SK-N-SH treated with all-trans-retinoic acid at 6 μM for 48 hours (cell line): ENCODE measurements at regions not wholly inside any gene's neighbourhood (a gene's known extent, or its start where the extent isn't known, plus 50 kb on each side); places are given as distances from the start of the nearest gene placed in this dataset.

Experiments
- ATAC-seq: fragments of 200-7000 bp; cut with Tn5 transposase; 3 replicates; pipeline ENCODE4 v1.9.1; 2020; ENCODE audit warnings: mild to moderate bottlenecking, moderate library complexity
- ARNTL ChIP-seq: fragments of 450-650 bp; formaldehyde crosslinking; IDR thresholded peaks from 2 replicates; pipeline ENCODE4 v1.5.0; 2020; ENCODE audit warnings: low read depth, mild to moderate bottlenecking, moderate library complexity, borderline replicate concordance
- BACH2 ChIP-seq: fragments of 250-450 bp; sonication (Bioruptor Pico); IDR thresholded peaks from 2 replicates; pipeline ENCODE4 v1.9.0; 2021; ENCODE audit warnings: mild to moderate bottlenecking, borderline replicate concordance
- ESRRG ChIP-seq: fragments of 250-450 bp; sonication (Bioruptor Pico); IDR thresholded peaks from 2 replicates; pipeline ENCODE4 v1.6.1; 2021; ENCODE audit warnings: mild to moderate bottlenecking
- GLIS3 ChIP-seq: fragments of 250-450 bp; sonication (Bioruptor Pico); IDR thresholded peaks from 2 replicates; pipeline ENCODE4 v1.5.0; 2020; ENCODE audit warnings: mild to moderate bottlenecking, moderate library complexity
- ISL1 ChIP-seq: fragments of 250-450 bp; sonication (Bioruptor Pico); IDR thresholded peaks from 2 replicates; pipeline ENCODE4 v2.1.2; 2022; ENCODE audit warnings: mild to moderate bottlenecking, moderate library complexity
- OSR1 ChIP-seq: fragments of 250-450 bp; sonication (Bioruptor Pico); IDR thresholded peaks from 2 replicates; pipeline ENCODE4 v1.8.0; 2022; ENCODE audit warnings: moderate library complexity, mild to moderate bottlenecking, inconsistent platforms
- TCF4 ChIP-seq: fragments of 250-450 bp; sonication (Bioruptor Pico); IDR thresholded peaks from 2 replicates; pipeline ENCODE4 v1.8.0; 2021; ENCODE audit warnings: mild to moderate bottlenecking, moderate library complexity, borderline replicate concordance
- TOX ChIP-seq: fragments of 250-450 bp; sonication (Bioruptor Pico); IDR thresholded peaks from 2 replicates; pipeline ENCODE4 v1.8.0; 2021; ENCODE audit warnings: mild to moderate bottlenecking, moderate library complexity, borderline replicate concordance
- ZC3H10 ChIP-seq: fragments of 250-450 bp; sonication (Bioruptor Pico); IDR thresholded peaks from 2 replicates; pipeline ENCODE4 v1.5.1; 2021; ENCODE audit warnings: mild to moderate bottlenecking, moderate library complexity
- ZFP3 ChIP-seq: fragments of 250-450 bp; sonication (Bioruptor Pico); IDR thresholded peaks from 2 replicates; pipeline ENCODE4 v1.5.0; 2020; ENCODE audit warnings: mild to moderate bottlenecking, moderate library complexity
- ZNF565 ChIP-seq: fragments of 450-650 bp; formaldehyde crosslinking; conservative IDR thresholded peaks from 2 replicates; pipeline ENCODE4 v1.5.0; 2020; ENCODE audit warnings: low read depth, mild to moderate bottlenecking, moderate library complexity
- ZNF70 ChIP-seq: fragments of 450-650 bp; formaldehyde crosslinking; IDR thresholded peaks from 2 replicates; pipeline ENCODE4 v1.5.0; 2020; ENCODE audit warnings: mild to moderate bottlenecking, moderate library complexity
- ZNF8 ChIP-seq: fragments of 450-650 bp; formaldehyde crosslinking; IDR thresholded peaks from 2 replicates; pipeline ENCODE4 v1.5.0; 2020; ENCODE audit warnings: mild to moderate bottlenecking, moderate library complexity
- TF ChIP-seq, protein P1 (sequence below): fragments of 250-450 bp; sonication (Bioruptor Pico); IDR thresholded peaks from 2 replicates; pipeline ENCODE4 v1.8.0; 2020; ENCODE audit warnings: mild to moderate bottlenecking, moderate library complexity, borderline replicate concordance
- TF ChIP-seq, protein P2 (sequence below): fragments of 250-450 bp; sonication (Bioruptor Pico); IDR thresholded peaks from 2 replicates; pipeline ENCODE4 v1.5.1; 2021; ENCODE audit warnings: mild to moderate bottlenecking, moderate library complexity
- TF ChIP-seq, protein P3 (sequence below): fragments of 250-450 bp; sonication (Bioruptor Pico); IDR thresholded peaks from 2 replicates; pipeline ENCODE4 v1.8.0; 2021; ENCODE audit warnings: low read depth, mild to moderate bottlenecking, moderate library complexity, borderline replicate concordance
- TF ChIP-seq, protein P4 (sequence below): fragments of 250-450 bp; sonication (Bioruptor Pico); IDR thresholded peaks from 2 replicates; pipeline ENCODE4 v1.5.1; 2020; ENCODE audit warnings: low read depth, mild to moderate bottlenecking, moderate library complexity

DNA sequence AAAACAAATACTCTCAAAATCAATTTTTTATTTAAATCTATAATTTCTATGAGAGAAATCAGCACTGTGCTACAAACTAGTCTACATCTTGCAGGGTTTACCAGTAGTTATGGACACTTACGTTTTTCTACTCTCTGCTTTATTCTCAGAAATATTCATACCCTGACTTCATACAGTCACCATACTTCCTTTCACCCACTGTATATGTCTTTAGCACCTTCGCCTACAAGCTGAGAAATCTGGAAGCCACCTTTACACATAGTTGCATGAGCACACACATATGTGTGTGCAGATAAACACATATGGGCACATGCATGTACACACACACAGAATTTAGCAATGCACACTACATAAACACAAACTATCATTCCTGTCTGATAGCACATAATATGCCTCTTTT is 177.0 kb downstream of the ST8SIA4 start (continued):
- TF ChIP-seq, protein P1, sequence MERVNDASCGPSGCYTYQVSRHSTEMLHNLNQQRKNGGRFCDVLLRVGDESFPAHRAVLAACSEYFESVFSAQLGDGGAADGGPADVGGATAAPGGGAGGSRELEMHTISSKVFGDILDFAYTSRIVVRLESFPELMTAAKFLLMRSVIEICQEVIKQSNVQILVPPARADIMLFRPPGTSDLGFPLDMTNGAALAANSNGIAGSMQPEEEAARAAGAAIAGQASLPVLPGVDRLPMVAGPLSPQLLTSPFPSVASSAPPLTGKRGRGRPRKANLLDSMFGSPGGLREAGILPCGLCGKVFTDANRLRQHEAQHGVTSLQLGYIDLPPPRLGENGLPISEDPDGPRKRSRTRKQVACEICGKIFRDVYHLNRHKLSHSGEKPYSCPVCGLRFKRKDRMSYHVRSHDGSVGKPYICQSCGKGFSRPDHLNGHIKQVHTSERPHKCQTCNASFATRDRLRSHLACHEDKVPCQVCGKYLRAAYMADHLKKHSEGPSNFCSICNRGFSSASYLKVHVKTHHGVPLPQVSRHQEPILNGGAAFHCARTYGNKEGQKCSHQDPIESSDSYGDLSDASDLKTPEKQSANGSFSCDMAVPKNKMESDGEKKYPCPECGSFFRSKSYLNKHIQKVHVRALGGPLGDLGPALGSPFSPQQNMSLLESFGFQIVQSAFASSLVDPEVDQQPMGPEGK, result no peak

DNA sequence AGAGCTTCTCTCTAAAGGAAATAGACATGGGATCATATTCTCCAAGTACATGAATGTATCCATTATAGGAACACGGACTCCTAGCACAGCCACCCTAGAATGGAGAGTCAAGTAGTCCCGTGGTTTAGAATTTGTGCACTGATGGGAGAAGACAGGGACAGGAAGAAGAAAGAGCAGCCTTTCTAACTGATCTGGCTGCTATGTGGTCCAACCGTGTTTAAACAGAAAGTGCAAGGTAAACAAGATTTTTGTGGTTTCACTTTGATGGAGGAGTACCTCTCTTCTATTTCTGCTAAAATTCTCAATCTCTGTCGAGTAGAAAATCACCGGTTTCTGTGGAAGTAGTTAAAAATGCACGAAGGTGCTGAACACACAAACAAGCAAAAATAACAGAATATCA is 171.3 kb downstream of the ST8SIA4 start:
- ATAC-seq, result peak; percentile 55; the same call in 2 of the 3 replicates
- TF ChIP-seq ZNF565 (CRISPR knock-in tag) (no peak), ZFP3 (CRISPR knock-in tag) (no peak), ZNF70 (no peak)
- TF ChIP-seq, protein P2, sequence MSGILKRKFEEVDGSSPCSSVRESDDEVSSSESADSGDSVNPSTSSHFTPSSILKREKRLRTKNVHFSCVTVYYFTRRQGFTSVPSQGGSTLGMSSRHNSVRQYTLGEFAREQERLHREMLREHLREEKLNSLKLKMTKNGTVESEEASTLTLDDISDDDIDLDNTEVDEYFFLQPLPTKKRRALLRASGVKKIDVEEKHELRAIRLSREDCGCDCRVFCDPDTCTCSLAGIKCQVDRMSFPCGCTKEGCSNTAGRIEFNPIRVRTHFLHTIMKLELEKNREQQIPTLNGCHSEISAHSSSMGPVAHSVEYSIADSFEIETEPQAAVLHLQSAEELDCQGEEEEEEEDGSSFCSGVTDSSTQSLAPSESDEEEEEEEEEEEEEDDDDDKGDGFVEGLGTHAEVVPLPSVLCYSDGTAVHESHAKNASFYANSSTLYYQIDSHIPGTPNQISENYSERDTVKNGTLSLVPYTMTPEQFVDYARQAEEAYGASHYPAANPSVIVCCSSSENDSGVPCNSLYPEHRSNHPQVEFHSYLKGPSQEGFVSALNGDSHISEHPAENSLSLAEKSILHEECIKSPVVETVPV (CRISPR knock-in tag), result no peak

DNA sequence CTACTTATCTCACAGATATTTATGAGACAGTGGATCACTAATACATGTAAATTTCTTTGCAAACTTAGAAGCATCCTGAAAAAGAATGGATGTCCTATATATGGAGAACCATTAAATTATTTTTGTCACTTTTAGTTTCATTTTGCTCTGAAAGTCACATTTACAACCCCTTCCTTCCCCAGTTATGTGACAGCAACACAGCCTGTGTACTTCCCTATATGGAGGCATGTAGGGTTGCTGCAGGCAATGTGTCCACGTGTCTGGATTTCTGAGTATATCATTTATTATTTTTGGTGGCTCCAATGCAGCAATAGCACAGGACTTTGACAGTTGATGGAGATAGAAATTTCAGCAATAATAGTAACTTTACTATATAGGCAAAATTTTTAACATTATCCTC is 156.4 kb downstream of the ST8SIA4 start:
- ATAC-seq, result no peak
- TF ChIP-seq BACH2 (CRISPR knock-in tag), result no peak
- TF ChIP-seq, protein P3, sequence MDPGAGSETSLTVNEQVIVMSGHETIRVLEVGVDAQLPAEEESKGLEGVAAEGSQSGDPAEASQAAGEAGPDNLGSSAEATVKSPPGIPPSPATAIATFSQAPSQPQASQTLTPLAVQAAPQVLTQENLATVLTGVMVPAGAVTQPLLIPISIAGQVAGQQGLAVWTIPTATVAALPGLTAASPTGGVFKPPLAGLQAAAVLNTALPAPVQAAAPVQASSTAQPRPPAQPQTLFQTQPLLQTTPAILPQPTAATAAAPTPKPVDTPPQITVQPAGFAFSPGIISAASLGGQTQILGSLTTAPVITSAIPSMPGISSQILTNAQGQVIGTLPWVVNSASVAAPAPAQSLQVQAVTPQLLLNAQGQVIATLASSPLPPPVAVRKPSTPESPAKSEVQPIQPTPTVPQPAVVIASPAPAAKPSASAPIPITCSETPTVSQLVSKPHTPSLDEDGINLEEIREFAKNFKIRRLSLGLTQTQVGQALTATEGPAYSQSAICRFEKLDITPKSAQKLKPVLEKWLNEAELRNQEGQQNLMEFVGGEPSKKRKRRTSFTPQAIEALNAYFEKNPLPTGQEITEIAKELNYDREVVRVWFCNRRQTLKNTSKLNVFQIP (CRISPR knock-in tag), result no peak
- TF ChIP-seq ZNF8 (CRISPR knock-in tag), result no peak
- no peak for TF ChIP-seq ZFP3 (CRISPR knock-in tag)

DNA sequence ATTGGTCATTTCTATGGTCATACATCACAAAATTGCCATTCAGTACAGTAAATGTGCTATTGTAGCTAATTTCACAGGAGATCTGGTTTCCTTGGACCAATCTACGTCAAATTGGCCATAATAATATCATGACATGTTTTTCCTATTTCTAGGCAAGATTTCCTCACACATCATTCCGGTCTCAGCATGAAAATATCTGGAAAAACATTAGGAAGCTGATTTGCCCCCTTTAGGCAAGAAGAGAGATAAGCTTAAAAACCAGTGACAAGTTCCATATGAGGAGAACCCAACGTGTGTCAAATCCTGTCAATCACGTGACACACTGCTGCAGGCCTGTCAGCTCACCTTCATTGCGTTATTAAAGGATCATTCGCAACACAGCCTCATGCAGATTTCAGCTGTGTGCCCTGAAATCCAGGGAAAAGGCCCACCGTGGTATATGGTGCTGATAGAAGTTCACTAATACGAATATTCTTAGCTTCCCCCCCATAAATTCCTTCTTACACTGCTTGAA is 153.3 kb downstream of the ST8SIA4 start:
- TF ChIP-seq ISL1, result no peak
- no peak for TF ChIP-seq ZNF8 (CRISPR knock-in tag)
- TF ChIP-seq, protein P4, sequence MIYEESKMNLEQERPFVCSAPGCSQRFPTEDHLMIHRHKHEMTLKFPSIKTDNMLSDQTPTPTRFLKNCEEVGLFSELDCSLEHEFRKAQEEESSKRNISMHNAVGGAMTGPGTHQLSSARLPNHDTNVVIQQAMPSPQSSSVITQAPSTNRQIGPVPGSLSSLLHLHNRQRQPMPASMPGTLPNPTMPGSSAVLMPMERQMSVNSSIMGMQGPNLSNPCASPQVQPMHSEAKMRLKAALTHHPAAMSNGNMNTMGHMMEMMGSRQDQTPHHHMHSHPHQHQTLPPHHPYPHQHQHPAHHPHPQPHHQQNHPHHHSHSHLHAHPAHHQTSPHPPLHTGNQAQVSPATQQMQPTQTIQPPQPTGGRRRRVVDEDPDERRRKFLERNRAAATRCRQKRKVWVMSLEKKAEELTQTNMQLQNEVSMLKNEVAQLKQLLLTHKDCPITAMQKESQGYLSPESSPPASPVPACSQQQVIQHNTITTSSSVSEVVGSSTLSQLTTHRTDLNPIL (CRISPR knock-in tag), result no peak
- no peak for TF ChIP-seq ZNF565 (CRISPR knock-in tag)
- no peak for TF ChIP-seq TOX (CRISPR knock-in tag)
- TF ChIP-seq ZFP3 (CRISPR knock-in tag), result no peak
- no peak for TF ChIP-seq BACH2 (CRISPR knock-in tag)
- no peak for TF ChIP-seq TCF4 (CRISPR knock-in tag)
- TF ChIP-seq GLIS3, result no peak
- no peak for TF ChIP-seq ARNTL (CRISPR knock-in tag)
- no peak for TF ChIP-seq ZC3H10
- TF ChIP-seq, protein P2 (CRISPR knock-in tag), result no peak
- no peak for TF ChIP-seq ESRRG (CRISPR knock-in tag)
- TF ChIP-seq, protein P3 (CRISPR knock-in tag), result no peak
- TF ChIP-seq ZNF70, result no peak
- TF ChIP-seq, protein P1, result no peak
- no peak for TF ChIP-seq OSR1 (CRISPR knock-in tag)
- TF ChIP-seq, all 23 proteins: peak for 0
- ATAC-seq, result no peak
